SK-N-SH (cell line): ENCODE measurements at regions not wholly inside any gene's neighbourhood (a gene's known extent, or its start where the extent isn't known, plus 50 kb on each side); places are given as distances from the start of the nearest gene placed in this dataset.

Experiments used
- EP300 ChIP-seq, 2 experiments: IDR thresholded peaks; 2 replicates each; pipeline versions ENCODE4 v1.4.0 to v1.6.1; 2012; ENCODE audit warnings: borderline replicate concordance in 1 of 2, low read depth in 1 of 2, low read length in 1 of 2
- EZH2phosphoT487 ChIP-seq: fragments of 200-600 bp; sonication (generic); IDR thresholded peaks from 2 replicates; pipeline ENCODE4 v1.6.1; 2017; ENCODE audit warnings: low read depth, mixed run types, mild to moderate bottlenecking, antibody characterized with exemption, moderate library complexity, borderline replicate concordance
- FOSL2 ChIP-seq: IDR thresholded peaks from 2 replicates; pipeline ENCODE4 v1.4.0; 2012; ENCODE audit warnings: low read depth, mild to moderate bottlenecking, moderate library complexity, borderline replicate concordance
- FOXM1 ChIP-seq: IDR thresholded peaks from 2 replicates; pipeline ENCODE4 v1.4.0; 2012; ENCODE audit warnings: low read depth, mild to moderate bottlenecking
- GABPA ChIP-seq: IDR thresholded peaks from 2 replicates; pipeline ENCODE4 v1.4.0; 2012; ENCODE audit warnings: low read depth, mild to moderate bottlenecking
- NRF1 ChIP-seq: IDR thresholded peaks from 2 replicates; pipeline ENCODE4 v1.6.1; 2012; ENCODE audit warnings: low read depth, mild to moderate bottlenecking, low read length
- TF ChIP-seq, protein P1 (sequence below): fragments of 200-600 bp; sonication (generic); IDR thresholded peaks from 2 replicates; pipeline ENCODE4 v1.6.1; 2017; ENCODE audit warnings: antibody characterized with exemption, mild to moderate bottlenecking, moderate library complexity
- TF ChIP-seq, protein P2 (sequence below): IDR thresholded peaks from 2 replicates; pipeline ENCODE4 v1.4.0; 2012; ENCODE audit warnings: low read depth

DNA sequence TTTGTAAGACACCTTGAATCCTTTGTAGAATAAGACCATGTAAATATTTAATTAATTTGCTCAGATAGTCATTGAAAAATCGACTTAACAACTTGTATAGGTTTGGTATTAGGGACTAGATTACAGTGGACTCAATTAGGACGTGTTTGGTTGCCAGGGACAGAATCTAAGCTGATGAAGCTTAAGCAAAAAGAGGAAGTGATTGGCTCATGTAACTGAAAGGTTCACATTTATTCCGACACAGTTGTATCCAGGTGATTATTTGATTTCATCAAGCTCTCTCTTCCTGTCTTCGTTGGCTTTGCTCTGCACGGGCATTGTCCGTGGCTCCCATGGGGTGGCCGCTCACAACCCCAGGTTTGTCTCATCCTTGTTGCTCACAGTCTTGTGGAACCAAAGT is 146.4 kb downstream of the C11orf91 start:
- no peak for TF ChIP-seq EP300 (IDR thresholded peaks at IDR 0.05; ENCODE audit: borderline replicate concordance in 1 of 2, low read depth in 1 of 2, low read length in 1 of 2)
- no peak for TF ChIP-seq NRF1
- TF ChIP-seq EZH2phosphoT487, result no peak
- TF ChIP-seq, protein P1, sequence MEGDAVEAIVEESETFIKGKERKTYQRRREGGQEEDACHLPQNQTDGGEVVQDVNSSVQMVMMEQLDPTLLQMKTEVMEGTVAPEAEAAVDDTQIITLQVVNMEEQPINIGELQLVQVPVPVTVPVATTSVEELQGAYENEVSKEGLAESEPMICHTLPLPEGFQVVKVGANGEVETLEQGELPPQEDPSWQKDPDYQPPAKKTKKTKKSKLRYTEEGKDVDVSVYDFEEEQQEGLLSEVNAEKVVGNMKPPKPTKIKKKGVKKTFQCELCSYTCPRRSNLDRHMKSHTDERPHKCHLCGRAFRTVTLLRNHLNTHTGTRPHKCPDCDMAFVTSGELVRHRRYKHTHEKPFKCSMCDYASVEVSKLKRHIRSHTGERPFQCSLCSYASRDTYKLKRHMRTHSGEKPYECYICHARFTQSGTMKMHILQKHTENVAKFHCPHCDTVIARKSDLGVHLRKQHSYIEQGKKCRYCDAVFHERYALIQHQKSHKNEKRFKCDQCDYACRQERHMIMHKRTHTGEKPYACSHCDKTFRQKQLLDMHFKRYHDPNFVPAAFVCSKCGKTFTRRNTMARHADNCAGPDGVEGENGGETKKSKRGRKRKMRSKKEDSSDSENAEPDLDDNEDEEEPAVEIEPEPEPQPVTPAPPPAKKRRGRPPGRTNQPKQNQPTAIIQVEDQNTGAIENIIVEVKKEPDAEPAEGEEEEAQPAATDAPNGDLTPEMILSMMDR, result no peak
- no peak for TF ChIP-seq FOSL2
- TF ChIP-seq GABPA, result no peak
- TF ChIP-seq FOXM1, result no peak
- TF ChIP-seq, protein P2, sequence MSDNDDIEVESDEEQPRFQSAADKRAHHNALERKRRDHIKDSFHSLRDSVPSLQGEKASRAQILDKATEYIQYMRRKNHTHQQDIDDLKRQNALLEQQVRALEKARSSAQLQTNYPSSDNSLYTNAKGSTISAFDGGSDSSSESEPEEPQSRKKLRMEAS, result no peak
